Suppressor macrophage (primary cell): ENCODE measurements at regions not wholly inside any gene's neighbourhood (a gene's known extent, or its start where the extent isn't known, plus 50 kb on each side); places are given as distances from the start of the nearest gene placed in this dataset.
"Not testable (repeated sequence)": the region's sequence is repeated elsewhere in the genome, so short reads cannot be mapped to it uniquely, and the experiment has no call there.

ENCODE experiments used
- DNase-seq, 4 experiments: peaks; one replicate each; pipeline ENCODE4 v3.0.0-alpha.2; 2020 to 2022

- DNase-seq, result no peak
Measured at GRCh38 chr4:134145369-134145768, 56.2 kb downstream of the PABPC4L start.

- no peak for DNase-seq
Measured at GRCh38 chr4:134144337-134144736, 57.3 kb downstream of the PABPC4L start.

GRCh38 chr4:134141728-134142127 is 59.9 kb downstream of the PABPC4L start:
- DNase-seq, result no peak

- no peak for DNase-seq
Measured at GRCh38 chr4:134139188-134139587, 62.4 kb downstream of the PABPC4L start.

GRCh38 chr4:134132086-134132783 is 69.4 kb downstream of the PABPC4L start:
- DNase-seq, result no peak

- DNase-seq, result no peak
Measured at GRCh38 chr4:134126955-134127354, 74.6 kb downstream of the PABPC4L start.

- DNase-seq, result no peak
Measured at GRCh38 chr4:134126000-134126560, 75.5 kb downstream of the PABPC4L start.

GRCh38 chr4:134122903-134123302 is 78.7 kb downstream of the PABPC4L start:
- no peak for DNase-seq

- DNase-seq, result no peak
Measured at GRCh38 chr4:134117392-134118183, 84.0 kb downstream of the PABPC4L start.

- no peak for DNase-seq
Measured at GRCh38 chr4:134089885-134090284, 111.7 kb downstream of the PABPC4L start.

GRCh38 chr4:134085496-134085895 is 116.1 kb downstream of the PABPC4L start:
- no peak for DNase-seq

- DNase-seq, result not testable (repeated sequence)
Measured at GRCh38 chr4:134079085-134079484, 122.5 kb downstream of the PABPC4L start.

- DNase-seq, result no peak
Measured at GRCh38 chr4:134078230-134078914, 123.2 kb downstream of the PABPC4L start.

- DNase-seq, result no peak
Measured at GRCh38 chr4:134073711-134074110, 127.9 kb downstream of the PABPC4L start.

GRCh38 chr4:134072137-134072536 is 129.5 kb downstream of the PABPC4L start:
- DNase-seq, result no peak

- no peak for DNase-seq
Measured at GRCh38 chr4:134070174-134070573, 131.4 kb downstream of the PABPC4L start.

GRCh38 chr4:134057356-134057755 is 144.2 kb downstream of the PABPC4L start:
- no peak for DNase-seq

GRCh38 chr4:134046221-134046620 is 155.4 kb downstream of the PABPC4L start:
- DNase-seq, result not testable (repeated sequence)

- no peak for DNase-seq
Measured at GRCh38 chr4:134045411-134045810, 156.2 kb downstream of the PABPC4L start.

GRCh38 chr4:134043266-134043665 is 158.3 kb downstream of the PABPC4L start:
- DNase-seq, result no peak

- no peak for DNase-seq
Measured at GRCh38 chr4:134028421-134028820, 173.2 kb downstream of the PABPC4L start.

- DNase-seq, result no peak
Measured at GRCh38 chr4:134027931-134028330, 173.7 kb downstream of the PABPC4L start.

GRCh38 chr4:134024251-134024650 is 177.3 kb downstream of the PABPC4L start:
- no peak for DNase-seq
